Fibroblast of upper back skin (primary cell): ENCODE measurements at regions not wholly inside any gene's neighbourhood (a gene's known extent, or its start where the extent isn't known, plus 50 kb on each side); places are given as distances from the start of the nearest gene placed in this dataset.

Source experiments
- DNase-seq: peaks from one replicate; pipeline ENCODE4 v3.0.0-alpha.2; 2013

DNA sequence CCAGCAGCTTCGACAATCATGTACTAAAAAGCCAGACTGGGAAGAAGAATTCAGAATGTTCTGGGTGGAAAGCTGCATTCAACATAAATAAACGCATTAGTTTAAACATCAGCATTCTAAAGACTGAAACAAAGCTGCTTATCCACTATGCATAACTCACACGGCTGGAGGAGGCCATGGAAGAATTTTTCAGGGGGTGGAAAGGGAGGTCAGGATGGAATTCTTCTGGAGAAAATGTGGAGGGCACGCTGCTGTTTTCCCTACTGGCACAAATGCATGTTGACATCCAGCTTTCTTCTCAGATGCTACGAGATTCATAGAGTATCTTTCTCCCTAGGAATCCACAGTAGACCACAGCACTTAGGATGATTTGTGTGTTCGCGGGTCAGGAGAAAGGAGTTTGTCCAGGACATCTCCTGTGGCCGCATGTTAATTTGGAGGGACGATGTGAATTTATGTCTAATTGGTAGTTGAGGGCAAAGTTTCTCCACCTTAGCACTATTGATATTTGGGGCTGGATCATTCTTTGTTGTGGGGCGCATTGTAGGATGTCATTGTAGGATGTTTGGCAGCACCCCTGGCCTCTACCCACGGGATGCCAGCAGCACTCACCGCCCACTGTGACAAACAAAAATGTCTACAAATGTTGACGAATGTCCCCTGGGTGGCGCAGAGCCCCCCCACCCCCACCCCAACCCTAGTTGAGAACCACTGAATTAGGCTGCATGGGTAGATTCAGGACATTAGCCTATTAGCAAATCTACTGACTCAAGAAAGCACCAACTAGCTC lies 86.5 kb upstream of the KAZN start:
- DNase-seq, result no peak

DNA sequence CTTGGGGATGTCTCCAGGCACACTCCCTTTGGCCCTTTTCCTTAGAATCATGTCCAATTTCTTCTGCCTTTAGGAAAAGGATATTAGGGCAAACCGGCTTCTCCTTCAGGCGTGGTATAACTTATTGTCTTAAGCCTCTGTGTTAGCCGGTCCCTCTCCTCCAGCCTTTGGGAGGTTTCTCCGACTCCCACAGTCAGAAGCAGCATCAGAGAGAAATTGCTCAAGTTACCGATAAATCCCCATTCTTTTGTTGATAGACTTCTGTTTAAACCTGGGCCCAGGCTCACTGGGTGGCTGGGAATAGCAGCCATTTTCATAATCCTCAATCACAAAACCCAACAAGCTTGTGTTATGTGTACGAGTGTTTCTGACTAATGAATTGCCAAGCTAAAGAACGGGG lies 85.4 kb upstream of the KAZN start:
- DNase-seq, result no peak

DNA sequence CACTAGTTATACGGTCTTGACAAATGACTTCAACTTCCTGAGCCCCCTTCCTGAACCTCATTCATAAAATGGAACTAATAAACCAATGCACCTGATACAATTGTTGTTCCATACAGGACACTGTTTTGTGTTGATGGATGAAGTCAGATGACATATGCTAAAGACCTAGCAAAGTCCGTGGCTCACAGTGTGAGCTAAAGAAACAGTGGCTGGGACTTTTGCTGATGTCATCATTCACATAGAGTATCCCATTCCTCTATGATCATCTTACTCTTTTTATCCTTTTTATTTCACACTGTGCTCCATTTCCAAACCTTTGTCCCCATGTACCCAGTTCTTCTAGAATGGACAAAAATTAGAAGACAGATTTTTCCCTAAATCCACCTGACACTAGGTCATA lies 83.7 kb upstream of the KAZN start:
- no peak for DNase-seq

DNA sequence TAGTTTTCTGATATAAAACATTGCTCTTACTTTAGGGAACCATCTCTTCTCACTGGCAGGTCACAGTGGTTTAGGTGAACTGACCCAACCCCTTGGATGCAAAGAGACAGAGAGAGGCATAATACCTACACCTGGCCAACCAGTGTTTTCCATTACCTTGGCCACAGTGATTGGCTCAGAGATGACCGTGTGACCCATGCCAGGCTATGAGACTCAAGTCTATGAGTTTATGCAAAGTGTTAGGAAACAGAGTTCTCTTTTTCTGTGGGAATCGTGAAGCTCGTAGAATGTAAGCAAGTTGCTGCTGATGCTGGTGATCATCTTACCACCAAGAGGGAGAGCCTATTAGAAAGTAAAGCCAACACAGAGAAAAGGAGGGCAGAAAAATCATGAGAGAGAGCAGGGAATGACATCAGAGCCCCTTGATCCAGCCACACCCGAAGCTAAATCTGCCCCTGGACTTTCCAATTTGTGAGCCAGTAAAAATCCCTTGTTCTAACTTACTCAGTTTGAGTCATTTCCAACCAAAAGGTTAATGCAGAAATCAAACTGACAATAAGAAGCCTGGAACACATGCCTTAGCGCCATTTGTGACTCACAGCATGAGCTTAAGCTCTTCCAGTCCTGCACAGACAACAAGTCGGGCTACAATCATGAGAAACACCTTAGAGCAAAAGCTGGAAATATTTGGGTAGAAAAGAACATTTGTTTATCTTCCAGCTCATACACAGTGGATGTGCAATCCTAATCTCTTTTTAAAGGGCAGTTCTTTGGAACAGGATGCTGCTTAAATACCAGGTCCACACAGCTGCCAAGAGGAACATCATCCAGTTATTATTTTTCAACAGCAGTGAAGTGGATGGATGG lies 81.3 kb upstream of the KAZN start:
- DNase-seq, result peak; percentile 85

DNA sequence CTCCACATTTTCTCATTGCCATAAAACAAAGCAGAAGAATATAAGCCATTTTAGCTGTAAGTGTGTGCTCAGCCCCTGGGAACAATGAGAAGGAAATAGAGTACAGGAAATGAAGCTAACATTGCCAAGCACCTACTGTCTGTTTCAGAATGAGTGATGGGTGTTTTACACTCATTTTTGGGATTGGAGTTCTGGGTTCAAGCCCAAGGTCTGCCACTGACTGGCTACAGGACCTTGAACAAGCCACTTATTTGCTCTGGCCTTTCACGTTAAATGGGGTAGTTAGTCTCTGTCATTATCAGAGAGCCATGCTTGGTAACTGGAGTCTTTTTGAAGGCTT lies 80.7 kb upstream of the KAZN start:
- DNase-seq, result no peak

DNA sequence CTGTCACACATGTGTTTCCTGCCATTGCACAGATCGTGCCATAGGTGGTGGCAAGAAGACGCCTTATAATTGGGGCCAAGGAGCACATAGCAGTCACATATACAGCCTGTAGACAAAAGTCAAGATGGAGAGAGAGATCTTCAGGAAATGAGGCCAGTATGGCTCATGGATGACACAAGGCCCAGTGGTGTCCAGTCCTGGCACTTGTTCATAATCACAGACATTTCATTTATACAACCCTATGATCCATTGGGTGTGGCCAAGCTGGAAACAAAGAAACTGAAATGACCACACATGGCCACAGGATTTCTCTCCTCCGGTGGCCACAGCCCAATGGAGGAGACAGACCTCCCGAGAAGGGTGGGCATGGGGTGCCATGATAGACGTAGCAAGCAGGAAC lies 78.5 kb upstream of the KAZN start:
- DNase-seq, result no peak

DNA sequence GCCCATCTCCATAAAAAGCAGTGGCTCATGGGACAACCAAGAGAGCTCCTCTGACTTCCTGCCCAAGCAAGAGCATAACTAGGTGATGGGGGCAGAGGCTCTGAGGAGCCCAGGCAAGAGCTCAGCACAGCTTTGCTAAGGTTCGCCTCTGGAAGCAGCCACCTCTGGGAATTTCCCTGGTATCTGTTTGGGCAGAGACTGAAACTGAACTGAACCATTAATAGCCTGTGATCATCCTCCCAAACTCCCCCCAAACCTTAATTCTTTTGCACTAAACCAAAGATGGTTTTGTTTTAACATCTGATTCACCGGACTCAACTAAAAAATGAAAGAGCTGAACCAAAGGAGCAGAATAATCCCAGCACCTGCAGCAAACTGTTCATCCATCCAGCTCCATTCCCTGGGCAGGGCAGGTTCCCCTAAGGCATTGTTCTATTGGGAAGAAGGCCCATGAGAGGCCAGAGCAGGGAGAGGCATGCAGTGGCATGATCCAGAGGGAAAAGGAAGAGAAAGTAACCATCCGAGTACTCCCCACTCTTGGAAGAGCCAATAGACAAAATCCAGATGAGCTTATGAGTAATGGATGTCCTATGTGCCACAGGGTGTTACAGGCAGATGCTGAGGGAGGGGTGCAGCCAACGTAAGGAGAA lies 77.8 kb upstream of the KAZN start:
- no peak for DNase-seq

DNA sequence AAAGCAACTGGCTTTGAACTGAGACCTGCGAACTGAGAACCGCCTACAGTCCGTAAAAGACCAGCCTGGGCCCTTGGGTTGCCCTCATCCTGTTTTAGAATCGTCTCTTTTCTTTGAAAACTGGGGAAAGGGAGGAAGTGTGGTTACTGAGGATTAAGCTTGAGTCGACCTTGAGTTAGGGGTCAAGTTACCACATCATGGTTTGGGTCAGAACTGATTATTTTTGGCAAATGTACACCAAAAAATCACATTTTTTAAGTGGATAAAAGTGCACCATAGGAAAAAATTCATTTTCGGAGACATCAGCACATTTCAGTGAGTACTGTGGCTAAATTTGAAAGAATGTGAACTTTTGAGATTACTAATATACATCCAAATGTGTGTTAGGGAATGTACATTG lies 76.9 kb upstream of the KAZN start:
- DNase-seq, result peak; percentile 61

DNA sequence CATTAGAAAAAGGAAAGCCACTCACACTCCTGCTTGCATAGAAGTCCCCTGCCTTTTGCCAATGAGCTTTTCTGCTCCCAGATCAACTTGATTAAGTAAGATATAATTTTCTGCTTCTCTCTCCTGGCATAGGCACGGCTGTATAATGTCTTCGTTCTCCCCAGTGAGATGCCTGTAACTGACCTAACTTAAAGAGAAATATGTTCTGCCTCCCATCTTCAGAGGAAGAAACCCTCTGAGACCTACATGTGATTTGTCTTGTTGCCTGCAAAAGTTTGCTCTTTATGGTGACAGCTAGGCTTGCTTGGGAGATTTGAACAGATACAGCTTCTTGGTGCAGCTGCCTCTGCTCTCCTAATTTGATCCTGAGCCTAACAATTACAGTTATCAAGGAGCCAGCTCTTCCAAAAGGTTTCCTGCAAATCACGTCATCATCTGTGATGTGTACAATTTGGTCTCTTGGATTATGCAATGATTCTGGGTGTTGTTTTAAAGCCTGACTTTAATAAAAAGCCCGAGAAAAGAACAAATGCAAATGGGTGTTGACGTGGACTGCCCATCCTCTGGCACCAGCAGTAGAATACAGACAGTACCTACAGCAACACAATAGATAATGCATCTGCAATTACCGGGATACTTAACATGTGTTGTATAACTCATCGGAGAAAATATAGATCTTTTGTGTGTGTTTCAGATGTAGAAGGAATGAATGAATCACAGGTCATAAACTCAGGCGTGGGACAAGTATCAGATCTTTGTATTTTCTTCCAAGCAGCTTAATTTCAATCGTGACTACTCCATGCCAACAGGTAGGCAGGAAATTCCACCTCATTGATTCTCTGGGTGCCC lies 76.2 kb upstream of the KAZN start:
- DNase-seq, result peak; percentile 79

DNA sequence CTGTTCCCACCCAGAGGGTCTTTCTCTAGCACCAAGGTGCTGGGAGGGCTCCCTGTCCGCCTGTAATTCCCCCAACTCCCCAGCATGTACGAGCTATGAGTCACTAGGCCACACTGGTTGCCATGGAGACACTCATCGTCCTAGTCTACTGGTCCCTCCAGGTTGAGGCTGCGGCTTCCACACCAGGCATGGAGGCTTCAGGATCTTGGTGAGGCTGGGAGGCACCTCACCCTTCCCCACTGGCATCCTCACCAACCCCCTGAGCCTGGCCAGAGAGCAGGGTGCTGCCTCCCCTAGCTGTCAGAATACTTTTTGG lies 75.6 kb upstream of the KAZN start:
- DNase-seq, result peak; percentile 85

DNA sequence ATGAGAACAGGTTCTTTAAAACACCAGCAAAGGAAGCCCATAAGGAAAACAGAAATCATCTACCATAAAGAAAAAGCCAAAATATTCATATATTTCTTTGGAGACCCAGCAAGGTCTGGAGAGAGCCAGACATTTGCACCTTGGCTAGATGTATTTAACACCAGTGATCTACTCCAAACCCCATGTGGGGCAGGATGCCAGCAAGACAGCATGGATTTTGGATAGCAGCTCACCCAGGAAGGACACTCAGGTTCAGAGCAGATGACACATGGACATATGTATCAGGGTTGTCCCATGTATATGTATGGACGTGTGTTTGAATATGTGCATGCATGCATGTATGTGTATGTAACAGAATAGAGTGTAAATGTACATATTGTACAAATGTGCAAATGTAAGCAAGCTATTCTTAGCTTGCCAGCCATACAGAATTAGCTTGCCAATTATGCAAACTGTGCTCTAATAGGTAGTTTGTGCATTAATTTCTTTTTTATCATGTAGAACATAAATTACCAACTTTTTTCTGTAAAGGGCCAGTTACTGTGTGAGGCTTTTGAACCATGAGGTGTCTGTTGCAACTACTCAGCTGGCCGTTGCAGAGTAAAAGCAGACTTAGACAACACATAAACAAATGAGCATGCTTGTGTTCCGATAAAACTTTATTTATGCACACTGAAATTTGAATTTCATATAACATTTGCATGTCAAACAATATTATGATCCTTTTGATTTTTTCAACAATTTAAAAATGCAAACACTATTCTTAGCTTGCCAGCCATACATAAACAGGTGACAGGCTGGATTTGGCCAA lies 73.5 kb upstream of the KAZN start:
- DNase-seq, result no peak

DNA sequence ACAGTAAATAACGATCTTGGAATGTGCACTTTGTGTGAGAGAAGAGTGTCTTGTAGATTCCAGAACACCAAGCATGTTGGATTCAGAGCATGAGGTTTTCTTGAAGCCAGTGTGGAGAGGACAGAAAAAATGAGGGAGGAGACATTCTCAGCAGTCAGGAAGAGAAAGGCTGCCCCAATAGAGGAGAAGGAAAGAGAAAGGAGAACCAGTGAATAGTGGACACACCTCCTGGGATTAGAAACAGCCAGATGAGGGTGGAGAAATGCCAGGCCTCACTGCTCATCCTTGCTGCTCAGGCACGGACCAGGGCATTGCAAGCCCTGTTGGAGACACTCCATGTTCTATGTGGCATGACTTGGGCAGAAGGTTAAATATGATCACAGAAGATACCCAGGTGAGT lies 69.0 kb upstream of the KAZN start:
- DNase-seq, result no peak

DNA sequence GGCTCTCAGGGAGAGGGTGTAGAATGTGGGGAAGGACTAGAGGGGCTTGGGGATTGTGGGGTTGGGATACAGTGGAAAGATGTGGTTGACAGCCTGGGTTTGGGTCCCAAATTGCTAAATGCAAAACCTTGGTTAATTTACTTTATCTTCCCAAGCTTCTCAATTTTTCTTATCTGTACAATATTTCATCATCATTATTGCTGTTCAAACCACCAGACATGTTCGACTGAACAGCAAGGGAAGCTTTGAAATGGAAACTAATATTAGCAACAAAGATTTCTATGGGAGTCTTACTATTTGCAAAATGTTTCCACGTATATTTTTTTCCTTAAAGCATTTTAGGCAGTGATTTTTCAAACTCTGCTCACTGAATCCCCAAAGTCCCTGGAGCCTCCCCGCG lies 67.0 kb upstream of the KAZN start:
- DNase-seq, result no peak

DNA sequence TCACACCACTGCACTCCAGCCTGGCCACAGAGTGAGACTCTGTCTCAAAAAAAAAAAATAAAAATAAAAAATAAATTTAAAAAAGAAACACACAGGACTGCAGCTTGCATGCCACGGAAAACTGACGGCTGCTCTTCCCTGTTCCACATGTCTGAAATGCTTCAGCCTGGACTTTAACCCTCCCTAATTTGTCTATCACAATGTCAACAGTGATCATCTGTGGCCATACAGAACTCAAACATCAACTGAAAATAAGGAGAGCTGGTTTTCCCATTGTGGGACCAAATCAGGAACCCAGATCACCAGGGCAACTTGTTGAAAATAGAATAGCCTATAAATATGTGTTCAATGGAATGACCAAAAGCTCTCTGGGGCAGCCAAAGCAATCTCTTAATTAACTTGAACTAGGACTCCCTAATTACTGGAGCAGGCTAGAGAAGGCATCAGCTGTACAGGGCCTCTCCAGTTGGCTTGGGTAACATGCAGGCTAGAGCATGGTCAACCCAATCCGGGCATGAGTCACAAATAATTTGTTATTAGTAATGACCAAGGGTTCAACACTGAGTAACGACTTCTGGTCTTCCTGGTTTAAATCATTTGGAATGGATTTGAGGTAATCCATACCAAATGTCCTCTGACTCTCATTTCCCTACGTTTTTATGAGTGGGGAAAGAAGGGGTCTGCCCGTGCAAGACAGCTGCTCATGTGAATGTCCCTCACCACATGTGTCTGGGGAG lies 62.7 kb upstream of the KAZN start:
- DNase-seq, result no peak

DNA sequence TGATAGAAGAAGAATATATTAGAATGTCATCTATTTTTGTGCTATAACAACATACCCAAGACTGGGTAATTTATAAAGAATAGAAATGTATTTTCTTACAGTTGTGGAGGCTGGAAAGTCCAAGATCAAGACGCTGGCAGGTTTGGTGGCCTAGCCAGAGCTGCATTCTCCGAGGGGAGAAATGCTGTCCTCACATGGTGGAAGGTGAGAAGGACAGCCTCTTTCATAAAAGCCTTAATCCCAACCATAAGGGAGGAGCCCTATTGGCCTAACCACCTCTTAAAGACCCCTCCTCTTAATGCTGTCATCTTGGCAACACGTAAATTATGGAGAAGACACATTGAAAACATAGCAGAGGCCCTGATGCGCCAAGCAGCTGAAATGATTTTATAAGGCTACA lies 60.1 kb upstream of the KAZN start:
- DNase-seq, result no peak

DNA sequence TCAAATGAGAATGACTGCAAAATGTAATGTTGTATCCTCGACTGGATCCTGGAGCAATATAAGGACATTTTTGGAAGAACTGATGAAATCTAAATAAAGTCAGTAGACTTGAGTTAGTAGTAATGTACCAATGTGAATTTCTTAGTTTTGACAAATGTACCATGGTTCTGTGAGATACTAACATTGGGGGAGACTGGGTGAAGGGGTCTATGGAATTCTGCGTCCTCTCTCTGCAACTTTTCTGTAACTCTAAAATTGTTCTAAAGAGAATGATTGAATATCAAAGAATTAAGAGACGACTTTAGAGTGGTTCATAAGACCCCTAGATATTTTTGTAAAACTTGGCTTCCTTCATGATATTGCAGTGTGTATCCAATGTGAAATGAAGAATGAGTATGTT lies 59.2 kb upstream of the KAZN start:
- no peak for DNase-seq

DNA sequence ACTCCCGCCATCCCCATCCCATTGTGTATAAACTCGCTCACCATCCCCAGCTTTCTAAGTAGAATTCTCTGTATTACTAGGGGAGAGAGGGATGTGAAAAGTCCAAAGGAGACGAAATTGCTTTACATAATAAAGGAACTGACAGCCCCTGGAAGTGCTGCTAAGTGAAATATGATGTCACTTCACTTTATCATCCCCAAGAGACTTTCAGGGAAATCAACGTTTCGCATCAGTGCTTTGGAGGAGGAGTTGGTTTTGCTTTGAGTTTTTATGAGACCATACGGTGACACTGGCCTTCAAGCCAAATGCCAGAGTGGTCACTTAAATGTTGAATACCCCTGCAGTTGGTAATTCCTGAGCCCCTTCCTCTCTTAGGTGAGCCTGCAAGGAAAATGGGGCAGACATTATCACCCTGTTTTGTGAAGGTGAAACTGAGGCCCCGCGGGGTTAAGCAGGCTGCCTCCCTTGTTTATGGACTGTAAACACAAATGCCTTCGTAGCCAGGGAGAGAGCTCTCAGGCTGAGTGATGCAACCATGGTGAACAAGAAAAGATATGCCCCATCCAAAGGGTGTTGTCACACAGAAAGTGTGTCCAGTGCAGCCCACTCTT lies 58.4 kb upstream of the KAZN start:
- no peak for DNase-seq

DNA sequence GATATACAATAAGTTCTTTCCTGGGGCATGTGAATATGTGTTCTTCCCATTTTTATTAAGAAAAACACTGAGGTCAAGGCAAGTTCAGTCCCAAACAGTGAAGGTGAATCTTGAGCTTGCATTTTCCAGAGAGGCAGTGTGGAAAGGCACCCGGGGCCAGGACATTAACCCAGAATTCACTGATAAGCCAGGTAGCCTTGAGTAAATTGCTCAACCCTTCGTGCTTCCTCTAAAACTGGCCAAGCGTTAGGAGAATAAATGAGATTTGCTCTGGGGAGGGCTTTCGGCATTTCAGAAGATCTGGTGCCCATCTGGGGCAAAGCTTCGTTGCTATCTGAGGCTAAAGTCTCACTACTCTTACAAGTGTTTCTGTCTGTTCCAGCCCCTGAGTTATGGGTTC lies 57.1 kb upstream of the KAZN start:
- no peak for DNase-seq

DNA sequence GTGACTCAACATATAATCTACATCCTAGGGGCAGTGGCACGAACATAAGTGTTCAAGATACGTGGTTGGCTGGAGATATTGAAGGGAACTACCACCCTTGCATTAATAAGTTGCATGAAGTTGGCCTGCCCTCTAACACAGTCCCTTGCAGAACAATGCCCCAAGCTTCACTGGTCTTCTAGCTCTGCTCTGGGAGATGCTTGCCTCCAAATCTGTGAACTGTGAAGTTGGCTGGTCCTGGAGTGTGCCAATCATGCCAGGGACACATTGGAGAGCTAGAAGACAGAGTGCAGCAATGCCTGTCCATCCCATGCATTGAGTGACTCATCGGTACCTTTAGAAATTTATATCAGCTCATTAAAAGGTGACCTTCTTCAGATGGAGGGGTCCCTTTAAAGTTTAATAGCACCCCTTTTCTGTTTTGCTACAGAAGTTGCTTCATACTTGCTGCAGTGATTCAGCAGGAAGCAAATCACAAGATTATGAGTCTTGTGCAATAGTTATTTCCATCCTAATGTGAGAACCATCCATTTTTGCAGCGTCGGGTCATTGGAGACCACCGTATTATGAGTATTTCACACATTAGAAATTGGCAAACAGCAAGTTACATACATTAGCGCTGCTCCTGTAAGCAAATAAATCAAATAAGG lies 55.2 kb upstream of the KAZN start:
- peak; percentile 11 for DNase-seq

DNA sequence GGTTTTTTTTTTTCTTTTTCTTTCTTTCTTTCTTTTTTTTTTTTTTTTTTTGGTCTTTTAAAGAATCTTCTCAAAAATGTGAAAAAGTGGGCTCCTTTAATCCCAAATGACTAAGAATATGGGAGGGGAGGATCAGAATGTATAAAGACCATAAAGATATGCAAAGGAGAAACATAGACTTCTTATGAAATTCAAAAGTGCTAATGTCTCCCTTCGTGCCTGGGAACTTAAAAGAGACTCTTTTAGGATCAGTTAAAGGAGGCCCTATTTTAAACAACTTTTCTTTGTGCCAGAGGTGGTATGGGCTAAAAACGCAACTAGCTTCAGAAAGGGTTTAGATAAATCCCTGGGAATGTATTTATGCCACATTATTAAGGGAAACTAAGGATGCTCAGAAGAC lies 54.2 kb upstream of the KAZN start:
- DNase-seq, result peak; percentile 12
